ENCODE measurements at regions not wholly inside any gene's neighbourhood (a gene's known extent, or its start where the extent isn't known, plus 50 kb on each side); places are given as distances from the start of the nearest gene placed in this dataset.
"Not testable (repeated sequence)": the region's sequence is repeated elsewhere in the genome, so short reads cannot be mapped to it uniquely, and the experiment has no call there.

- H3K27me3 Mint-ChIP-seq (ENCODE audit: low read depth in 3 of 3): peaks cover 0 to 4% (median 4%) of the 10 kb centered on the region in 3 donors
- no peaks in the 10 kb centered on the region for H3K9me3 Mint-ChIP-seq
- H3K4me1 Mint-ChIP-seq: peaks cover 38 to 59% of the 10 kb centered on the region in 2 donors
- DNase-seq: no peak
- peak overlapping the region in 1 of 6 donors; percentile 13 for H3K27ac Mint-ChIP-seq
- H3K36me3 Mint-ChIP-seq: peaks cover 0 to 8% (median 0%) of the 10 kb centered on the region in 3 donors
- H3K4me3 Mint-ChIP-seq: no peak overlapping the region
Observed at GRCh38 chr17:45579529-45580495, 89.3 kb upstream of the PLEKHM1 start.

GRCh38 chr17:45580924-45581323 lies 90.4 kb upstream of the PLEKHM1 start:
- no peak overlapping the region for H3K4me3 Mint-ChIP-seq
- peaks cover 0 to 8% (median 4%) of the 10 kb centered on the region in 3 donors for H3K36me3 Mint-ChIP-seq
- H3K9me3 Mint-ChIP-seq: no peaks in the 10 kb centered on the region
- peaks cover 38 to 62% of the 10 kb centered on the region in 2 donors for H3K4me1 Mint-ChIP-seq
- DNase-seq: no peak
- peaks cover 2 to 6% (median 4%) of the 10 kb centered on the region in 3 donors for H3K27me3 Mint-ChIP-seq (ENCODE audit: low read depth in 3 of 3)
- peak overlapping the region in 1 of 6 donors; percentile 45 for H3K27ac Mint-ChIP-seq

- H3K36me3 Mint-ChIP-seq: peaks cover 0 to 4% (median 3%) of the 10 kb centered on the region in 3 donors
- peak overlapping the region in 4 of 6 donors; percentile 6 to 41 (median 20) for H3K27ac Mint-ChIP-seq
- no peaks in the 10 kb centered on the region for H3K9me3 Mint-ChIP-seq
- H3K4me1 Mint-ChIP-seq: peaks cover 35 to 58% of the 10 kb centered on the region in 2 donors
- no peak for DNase-seq
- peaks cover 2 to 6% (median 4%) of the 10 kb centered on the region in 3 donors for H3K27me3 Mint-ChIP-seq (ENCODE audit: low read depth in 3 of 3)
- peak overlapping the region in 1 of 5 donors; percentile 2 for H3K4me3 Mint-ChIP-seq
Observed at GRCh38 chr17:45581860-45582259, 91.3 kb upstream of the PLEKHM1 start.

- peaks cover 2 to 6% (median 4%) of the 10 kb centered on the region in 3 donors for H3K27me3 Mint-ChIP-seq (ENCODE audit: low read depth in 3 of 3)
- peak overlapping the region; percentile 92 to 97 (median 94) for H3K27ac Mint-ChIP-seq
- no peaks in the 10 kb centered on the region for H3K9me3 Mint-ChIP-seq
- peaks cover 0 to 10% (median 3%) of the 10 kb centered on the region in 3 donors for H3K36me3 Mint-ChIP-seq
- H3K4me1 Mint-ChIP-seq: peaks cover 35 to 51% of the 10 kb centered on the region in 2 donors
- peak overlapping the region; percentile 87 to 98 (median 94) for H3K4me3 Mint-ChIP-seq
- peak; percentile 76 to 80 (median 77) for DNase-seq
Observed at GRCh38 chr17:45584092-45585036, 93.8 kb upstream of the PLEKHM1 start.

GRCh38 chr17:45585037-45585733 lies 94.7 kb upstream of the PLEKHM1 start:
- H3K9me3 Mint-ChIP-seq; H3K27me3 Mint-ChIP-seq (ENCODE audit: low read depth in 3 of 3): not testable (repeated sequence)
- Mint-ChIP-seq H3K4me1 (peaks cover 31 to 43% of the 10 kb centered on the region in 2 donors), H3K36me3 (peaks cover 0 to 10% (median 3%) of the 10 kb centered on the region in 3 donors), H3K27ac (peak overlapping the region; percentile 76 to 95 (median 93)), H3K4me3 (peak overlapping the region; percentile 87 to 98 (median 94))
- DNase-seq: peak; percentile 71 to 79 (median 79)

GRCh38 chr17:45585794-45586650 lies 95.5 kb upstream of the PLEKHM1 start:
- Mint-ChIP-seq H3K4me3 (peak overlapping the region; percentile 87 to 98 (median 94)), H3K27ac (peak overlapping the region; percentile 76 to 95 (median 93)), H3K4me1 (peaks cover 28 to 37% of the 10 kb centered on the region in 2 donors), H3K36me3 (peaks cover 0 to 10% (median under 1%) of the 10 kb centered on the region in 3 donors)
- not testable (repeated sequence) for H3K27me3 Mint-ChIP-seq (ENCODE audit: low read depth in 3 of 3); H3K9me3 Mint-ChIP-seq
- DNase-seq: peak; percentile 35 to 52 (median 37)

GRCh38 chr17:45586651-45586934 lies 96.1 kb upstream of the PLEKHM1 start:
- H3K27ac Mint-ChIP-seq; DNase-seq; H3K27me3 Mint-ChIP-seq (ENCODE audit: low read depth in 3 of 3); H3K9me3 Mint-ChIP-seq: not testable (repeated sequence)
- Mint-ChIP-seq H3K4me1 (peaks cover 27 to 34% of the 10 kb centered on the region in 2 donors), H3K36me3 (peaks cover 0 to 10% (median 0%) of the 10 kb centered on the region in 3 donors), H3K4me3 (peak overlapping the region in 1 of 5 donors; percentile 49)

- not testable (repeated sequence) for H3K9me3 Mint-ChIP-seq; H3K4me3 Mint-ChIP-seq; H3K36me3 Mint-ChIP-seq; H3K4me1 Mint-ChIP-seq; H3K27ac Mint-ChIP-seq; H3K27me3 Mint-ChIP-seq (ENCODE audit: low read depth in 3 of 3)
- peak; percentile 50 to 71 (median 63) for DNase-seq
Observed at GRCh38 chr17:45592433-45592923, 102.0 kb upstream of the PLEKHM1 start.

- H3K36me3 Mint-ChIP-seq; H3K4me1 Mint-ChIP-seq; H3K4me3 Mint-ChIP-seq; H3K27me3 Mint-ChIP-seq (ENCODE audit: low read depth in 3 of 3); H3K9me3 Mint-ChIP-seq; H3K27ac Mint-ChIP-seq; DNase-seq: not testable (repeated sequence)
Observed at GRCh38 chr17:45596347-45596746, 105.8 kb upstream of the PLEKHM1 start.

- H3K9me3 Mint-ChIP-seq; H3K27me3 Mint-ChIP-seq (ENCODE audit: low read depth in 3 of 3); H3K4me1 Mint-ChIP-seq; H3K36me3 Mint-ChIP-seq: not testable (repeated sequence)
- Mint-ChIP-seq H3K4me3 (peak overlapping the region in 3 of 5 donors; percentile 50 to 68 (median 63)), H3K27ac (peak overlapping the region in 3 of 6 donors; percentile 34 to 75 (median 67))
- DNase-seq: peak; percentile 14 to 63 (median 24)
Observed at GRCh38 chr17:45600052-45601012, 109.8 kb upstream of the PLEKHM1 start.

- H3K27ac Mint-ChIP-seq; H3K4me3 Mint-ChIP-seq; H3K27me3 Mint-ChIP-seq (ENCODE audit: low read depth in 3 of 3); H3K9me3 Mint-ChIP-seq; H3K36me3 Mint-ChIP-seq; DNase-seq; H3K4me1 Mint-ChIP-seq: not testable (repeated sequence)
Observed at GRCh38 chr17:45601013-45601412, 110.5 kb upstream of the PLEKHM1 start.

Measured in immature natural killer cell (primary cell).